ENCODE measurements at regions not wholly inside any gene's neighbourhood (a gene's known extent, or its start where the extent isn't known, plus 50 kb on each side); places are given as distances from the start of the nearest gene placed in this dataset.

DNA sequence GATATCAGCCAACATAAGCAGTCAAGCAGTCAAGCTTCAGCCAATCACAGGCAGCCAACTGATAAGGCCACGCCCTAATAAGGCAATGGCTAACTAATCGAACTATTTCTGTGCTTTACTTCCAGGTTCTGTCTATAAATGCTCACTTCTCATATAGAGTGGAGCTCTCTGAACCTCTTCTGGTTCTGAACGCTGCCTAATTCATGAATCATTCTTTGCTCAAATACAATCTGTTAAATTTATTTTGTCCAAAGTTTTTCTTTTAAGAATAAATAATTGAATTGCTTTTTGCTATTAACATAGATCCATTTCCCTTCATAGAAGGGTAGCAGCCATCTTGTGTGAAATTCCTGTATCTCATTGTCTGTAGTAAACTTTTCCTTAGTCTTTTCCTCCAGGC, 97.9 kb upstream of the TMEM72 start:
- TF ChIP-seq CTCF (IDR thresholded peaks at IDR 0.05; ENCODE audit: low read depth, low read length, missing control alignments), result no peak

GRCh38 chr10:44814929-44815328, 96.2 kb upstream of the TMEM72 start:
- TF ChIP-seq CTCF (IDR thresholded peaks at IDR 0.05; ENCODE audit: low read depth, low read length, missing control alignments), result no peak
- no peak overlapping the region for H3K4me3 ChIP-seq (ENCODE audit: low read depth, low read length)
- no peak for DNase-seq (ENCODE audit: low read depth)

More for the DNA sequence above, 97.9 kb upstream of the TMEM72 start:
- no peak overlapping the region for H3K4me3 ChIP-seq (ENCODE audit: low read depth, low read length)
- DNase-seq (ENCODE audit: low read depth), result no peak

DNA sequence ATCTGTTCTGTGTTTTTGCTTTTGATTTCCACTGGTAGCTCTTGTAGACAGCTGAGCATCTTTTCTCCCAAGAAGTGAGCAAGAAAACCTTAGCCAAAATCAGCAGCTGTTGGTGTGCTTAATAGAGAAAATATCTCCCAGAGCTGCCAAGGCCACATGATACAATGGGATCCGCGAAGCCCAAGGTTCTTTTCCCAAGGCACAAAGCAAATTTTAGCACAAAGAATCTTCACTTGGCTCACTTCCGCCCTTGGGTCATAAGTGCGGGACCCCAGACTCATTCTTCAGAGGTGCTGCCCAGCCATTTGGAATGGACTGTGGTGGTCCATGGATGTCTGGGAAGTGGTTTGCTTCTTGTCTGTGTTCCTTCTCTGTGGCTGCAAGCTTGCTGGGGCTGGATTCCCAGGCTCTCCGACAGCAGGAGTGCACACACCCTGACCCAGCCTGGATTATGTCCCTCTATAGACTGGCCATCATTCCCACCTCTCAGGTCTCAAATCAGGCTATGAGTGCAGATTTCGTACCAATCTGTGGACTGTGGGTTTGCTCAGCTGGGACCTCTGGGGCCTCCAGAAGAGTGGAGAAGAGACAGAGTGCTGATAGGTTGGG, 93.0 kb upstream of the TMEM72 start:
- no peak overlapping the region for H3K4me3 ChIP-seq (ENCODE audit: low read depth, low read length)
- no peak for DNase-seq (ENCODE audit: low read depth)
- no peak for TF ChIP-seq CTCF (IDR thresholded peaks at IDR 0.05; ENCODE audit: low read depth, low read length, missing control alignments)

- DNase-seq (ENCODE audit: low read depth), result no peak
- no peak overlapping the region for H3K4me3 ChIP-seq (ENCODE audit: low read depth, low read length)
- TF ChIP-seq CTCF (IDR thresholded peaks at IDR 0.05; ENCODE audit: low read depth, low read length, missing control alignments), result no peak
Observed at GRCh38 chr10:44818701-44819127, 92.4 kb upstream of the TMEM72 start.

DNA sequence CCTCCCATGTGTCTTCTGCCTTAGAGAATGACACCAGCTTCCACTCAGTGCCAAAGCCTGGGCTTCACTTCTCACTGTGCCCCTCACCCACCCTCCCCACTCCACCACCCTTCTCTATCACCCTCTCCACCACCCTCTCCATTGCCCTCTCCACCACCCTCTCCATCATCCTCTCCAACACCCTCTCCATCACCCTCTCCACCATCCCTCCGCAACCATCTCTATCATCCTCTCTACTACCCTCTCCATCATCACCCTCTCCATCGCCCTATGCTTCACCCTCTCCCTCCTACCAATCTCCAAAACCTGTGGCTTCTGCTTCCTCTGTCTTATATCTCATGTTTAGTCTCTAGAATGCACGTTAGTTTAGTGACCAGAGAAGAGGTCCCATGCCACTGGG, 91.0 kb upstream of the TMEM72 start:
- H3K4me3 ChIP-seq (ENCODE audit: low read depth, low read length), result no peak overlapping the region
- no peak for TF ChIP-seq CTCF (IDR thresholded peaks at IDR 0.05; ENCODE audit: low read depth, low read length, missing control alignments)
- no peak for DNase-seq (ENCODE audit: low read depth)

- DNase-seq (ENCODE audit: low read depth), result no peak
- TF ChIP-seq CTCF (IDR thresholded peaks at IDR 0.05; ENCODE audit: low read depth, low read length, missing control alignments), result no peak
- no peak overlapping the region for H3K4me3 ChIP-seq (ENCODE audit: low read depth, low read length)
Observed at GRCh38 chr10:44821290-44821689, 89.8 kb upstream of the TMEM72 start.

- DNase-seq (ENCODE audit: low read depth), result no peak
- no peak for TF ChIP-seq CTCF (IDR thresholded peaks at IDR 0.05; ENCODE audit: low read depth, low read length, missing control alignments)
- no peak overlapping the region for H3K4me3 ChIP-seq (ENCODE audit: low read depth, low read length)
Observed at GRCh38 chr10:44822349-44822748, 88.8 kb upstream of the TMEM72 start.

All from GM12864 (cell line).